ENCODE measurements at regions not wholly inside any gene's neighbourhood (a gene's known extent, or its start where the extent isn't known, plus 50 kb on each side); places are given as distances from the start of the nearest gene placed in this dataset.

DNA sequence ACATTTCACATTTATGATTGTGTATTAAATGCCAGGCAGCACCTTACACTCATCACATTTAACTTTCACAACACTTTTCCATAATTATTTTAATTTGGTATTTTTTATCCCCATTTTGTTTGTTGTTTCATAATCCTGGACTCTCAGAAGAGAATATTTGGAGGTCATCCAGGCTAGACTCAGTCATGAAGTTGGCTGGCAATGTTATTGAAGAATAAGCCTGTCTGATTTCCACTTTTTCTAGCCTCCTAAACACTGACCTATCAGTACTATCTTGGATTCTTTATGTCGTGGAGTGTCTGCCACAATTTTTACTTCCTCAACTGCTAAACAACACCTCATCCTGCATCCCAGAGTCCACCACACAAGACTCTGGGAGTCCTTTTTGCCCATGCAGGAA, 372.3 kb upstream of the NRP1 start:
- H3K27ac ChIP-seq, result no peak overlapping the region
- H3K9me3 ChIP-seq, result no peaks in the 10 kb centered on the region
- no peak for TF ChIP-seq POLR2A (IDR thresholded peaks at IDR 0.05)
- TF ChIP-seq, protein P1, sequence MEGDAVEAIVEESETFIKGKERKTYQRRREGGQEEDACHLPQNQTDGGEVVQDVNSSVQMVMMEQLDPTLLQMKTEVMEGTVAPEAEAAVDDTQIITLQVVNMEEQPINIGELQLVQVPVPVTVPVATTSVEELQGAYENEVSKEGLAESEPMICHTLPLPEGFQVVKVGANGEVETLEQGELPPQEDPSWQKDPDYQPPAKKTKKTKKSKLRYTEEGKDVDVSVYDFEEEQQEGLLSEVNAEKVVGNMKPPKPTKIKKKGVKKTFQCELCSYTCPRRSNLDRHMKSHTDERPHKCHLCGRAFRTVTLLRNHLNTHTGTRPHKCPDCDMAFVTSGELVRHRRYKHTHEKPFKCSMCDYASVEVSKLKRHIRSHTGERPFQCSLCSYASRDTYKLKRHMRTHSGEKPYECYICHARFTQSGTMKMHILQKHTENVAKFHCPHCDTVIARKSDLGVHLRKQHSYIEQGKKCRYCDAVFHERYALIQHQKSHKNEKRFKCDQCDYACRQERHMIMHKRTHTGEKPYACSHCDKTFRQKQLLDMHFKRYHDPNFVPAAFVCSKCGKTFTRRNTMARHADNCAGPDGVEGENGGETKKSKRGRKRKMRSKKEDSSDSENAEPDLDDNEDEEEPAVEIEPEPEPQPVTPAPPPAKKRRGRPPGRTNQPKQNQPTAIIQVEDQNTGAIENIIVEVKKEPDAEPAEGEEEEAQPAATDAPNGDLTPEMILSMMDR (IDR thresholded peaks at IDR 0.05), result no peak
- no peak for DNase-seq
- no peaks in the 10 kb centered on the region for H3K27me3 ChIP-seq
- no peak overlapping the region for H3K4me3 ChIP-seq
- no peaks in the 10 kb centered on the region for H3K4me1 ChIP-seq
- intact Hi-C loops (cut with DNase I; ENCODE audit: low total_unique reads), result no loop called here
- no peaks in the 10 kb centered on the region for H3K36me3 ChIP-seq (ENCODE audit: low read depth, missing control alignments)
- 52 to 59% methylated on average over 1 of the region's 1 CpG for WGBS, 2 donors

DNA sequence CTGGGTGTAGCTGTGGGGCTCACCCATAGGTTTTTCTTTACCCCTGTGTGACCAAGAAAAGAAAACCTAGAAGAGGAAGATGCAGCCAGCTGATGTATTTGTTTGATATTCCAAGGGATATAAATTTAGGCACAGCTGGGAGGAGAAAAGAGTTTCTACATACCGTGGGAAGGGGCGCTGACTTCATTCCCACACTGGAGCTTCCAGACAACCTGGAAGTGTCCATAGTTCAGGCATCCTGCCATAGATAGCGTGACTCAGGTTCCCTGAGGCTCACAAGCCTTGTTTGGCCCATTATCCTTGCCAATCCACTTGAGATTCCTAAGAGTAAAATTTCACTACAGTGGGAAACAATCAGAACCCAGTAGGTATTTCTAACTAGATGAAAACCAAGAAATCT, 371.7 kb upstream of the NRP1 start:
- H3K4me3 ChIP-seq, result no peak overlapping the region
- H3K9me3 ChIP-seq, result no peaks in the 10 kb centered on the region
- 78 to 89% methylated on average over 3 of the region's 3 CpGs for WGBS, 2 donors
- intact Hi-C loops (cut with DNase I; ENCODE audit: low total_unique reads), result no loop called here
- H3K27me3 ChIP-seq, result no peaks in the 10 kb centered on the region
- no peaks in the 10 kb centered on the region for H3K4me1 ChIP-seq
- TF ChIP-seq, protein P1 (IDR thresholded peaks at IDR 0.05), result no peak
- no peak for TF ChIP-seq POLR2A (IDR thresholded peaks at IDR 0.05)
- H3K27ac ChIP-seq, result no peak overlapping the region
- no peak for DNase-seq
- H3K36me3 ChIP-seq (ENCODE audit: low read depth, missing control alignments), result no peaks in the 10 kb centered on the region

DNA sequence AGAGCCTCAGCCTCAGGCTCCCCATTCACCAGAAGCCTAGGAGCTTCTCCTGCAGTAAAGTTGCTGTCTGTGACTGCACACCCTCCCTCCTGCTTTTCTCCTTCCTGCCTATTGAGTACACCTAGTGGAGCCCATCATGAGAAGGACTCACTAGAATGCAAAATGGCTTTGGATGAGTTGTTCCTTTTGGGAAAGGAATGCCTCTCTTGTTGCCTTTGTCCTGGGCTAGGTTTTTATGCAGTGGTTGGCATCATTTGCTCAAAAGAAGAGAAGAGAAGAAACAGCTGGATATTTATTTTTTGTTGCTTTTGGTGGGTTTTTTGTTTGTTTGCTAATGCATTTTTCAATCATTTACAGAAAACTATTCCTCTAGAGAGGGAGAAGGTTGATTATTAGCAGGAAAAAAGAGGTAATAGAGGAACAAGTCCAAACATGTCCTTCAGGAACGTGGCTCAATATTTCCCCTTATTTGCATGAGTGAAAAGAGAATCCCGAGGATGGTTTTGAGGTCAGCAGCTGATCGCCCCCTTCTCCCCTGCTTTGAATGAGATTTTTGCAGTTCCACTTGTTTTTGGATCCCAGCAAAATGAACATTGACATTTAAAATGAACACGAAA, 369.9 kb upstream of the NRP1 start:
- Histone ChIP-seq H3K4me3 (no peak overlapping the region), H3K27ac (no peak overlapping the region), H3K27me3 (no peaks in the 10 kb centered on the region), H3K9me3 (no peaks in the 10 kb centered on the region), H3K4me1 (no peaks in the 10 kb centered on the region), H3K36me3 (ENCODE audit: low read depth, missing control alignments) (no peaks in the 10 kb centered on the region)
- no peak for DNase-seq
- 73 to 90% methylated on average over 4 of the region's 4 CpGs for WGBS, 2 donors
- TF ChIP-seq, protein P1 (IDR thresholded peaks at IDR 0.05), result no peak
- no peak for TF ChIP-seq POLR2A (IDR thresholded peaks at IDR 0.05)
- intact Hi-C loops (cut with DNase I; ENCODE audit: low total_unique reads), result no loop called here

DNA sequence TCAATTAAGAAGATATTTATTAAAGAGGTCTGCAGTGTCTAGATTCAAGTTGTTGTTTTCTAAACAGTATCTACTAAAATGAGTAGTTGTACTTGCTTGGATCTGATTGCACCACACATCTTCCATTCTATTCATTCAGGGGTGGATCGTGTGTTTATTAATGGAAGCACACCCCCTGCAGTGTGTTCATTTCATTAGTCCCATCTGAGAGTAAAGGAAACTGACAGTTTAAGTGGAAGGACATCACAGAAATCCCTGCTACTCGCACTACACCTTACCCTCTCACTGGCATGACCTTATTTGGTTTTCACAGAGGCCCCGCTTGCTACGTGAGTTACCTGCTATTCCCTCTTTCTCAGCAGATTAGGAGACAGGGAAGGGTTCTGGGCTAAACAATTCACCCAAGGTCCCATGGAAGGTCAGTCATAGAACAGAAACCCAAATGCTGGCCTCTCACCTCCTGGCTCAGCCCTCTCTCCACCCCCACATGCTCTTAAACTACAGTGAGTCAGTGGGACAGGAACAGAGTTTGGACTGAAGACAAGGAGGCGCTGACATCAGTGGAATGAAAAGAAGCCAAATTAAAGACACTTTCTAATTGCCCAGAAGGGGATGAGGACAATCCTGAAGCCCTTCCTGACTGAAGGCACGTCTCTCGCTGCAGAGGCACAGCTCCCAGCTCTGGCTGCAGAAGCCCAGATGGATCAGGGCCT, 369.2 kb upstream of the NRP1 start:
- 81 to 84% methylated on average over 7 of the region's 7 CpGs for WGBS, 2 donors
- no peaks in the 10 kb centered on the region for H3K27me3 ChIP-seq
- H3K4me1 ChIP-seq, result no peaks in the 10 kb centered on the region
- H3K27ac ChIP-seq, result no peak overlapping the region
- intact Hi-C loops (cut with DNase I; ENCODE audit: low total_unique reads), result no loop called here
- TF ChIP-seq, protein P1 (IDR thresholded peaks at IDR 0.05), result no peak
- no peak for TF ChIP-seq POLR2A (IDR thresholded peaks at IDR 0.05)
- H3K4me3 ChIP-seq, result no peak overlapping the region
- H3K9me3 ChIP-seq, result no peaks in the 10 kb centered on the region
- no peaks in the 10 kb centered on the region for H3K36me3 ChIP-seq (ENCODE audit: low read depth, missing control alignments)
- DNase-seq, result no peak

DNA sequence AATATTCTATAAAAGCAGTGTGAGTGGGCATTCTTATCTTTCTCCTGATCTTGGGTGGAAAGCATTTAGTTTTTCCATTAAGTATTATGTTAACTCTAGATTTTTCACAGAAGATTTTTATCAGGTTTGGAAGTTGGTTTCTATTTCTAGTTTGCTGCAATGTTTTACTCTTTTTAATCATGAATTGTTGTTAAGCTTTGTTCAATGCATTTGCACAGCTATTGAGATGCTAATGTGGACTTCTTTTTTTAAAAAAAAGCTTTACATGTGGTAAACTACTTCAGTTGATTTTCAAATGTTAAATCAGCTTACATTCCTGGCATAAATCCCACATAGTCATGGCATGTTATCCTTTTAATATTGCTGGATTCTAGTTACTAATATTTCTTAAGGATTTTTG, 363.6 kb upstream of the NRP1 start:
- no peaks in the 10 kb centered on the region for H3K4me1 ChIP-seq
- H3K4me3 ChIP-seq, result no peak overlapping the region
- intact Hi-C loops (cut with DNase I; ENCODE audit: low total_unique reads), result no loop called here
- H3K36me3 ChIP-seq (ENCODE audit: low read depth, missing control alignments), result no peaks in the 10 kb centered on the region
- TF ChIP-seq POLR2A (IDR thresholded peaks at IDR 0.05), result no peak
- TF ChIP-seq, protein P1 (IDR thresholded peaks at IDR 0.05), result no peak
- H3K27ac ChIP-seq, result no peak overlapping the region
- H3K9me3 ChIP-seq, result no peaks in the 10 kb centered on the region
- no peaks in the 10 kb centered on the region for H3K27me3 ChIP-seq
- no peak for DNase-seq
